ENCODE measurements at regions not wholly inside any gene's neighbourhood (a gene's known extent, or its start where the extent isn't known, plus 50 kb on each side); places are given as distances from the start of the nearest gene placed in this dataset.

- no peak for DNase-seq (ENCODE audit: low read depth in 2 of 2)
- no peak for TF ChIP-seq CTCF (IDR thresholded peaks at IDR 0.05; ENCODE audit: low read depth, low read length)
Measured at GRCh38 chr18:39564716-39565115, 1999.1 kb upstream of the CELF4 start.

GRCh38 chr18:39561126-39561525 is 1995.5 kb upstream of the CELF4 start:
- H3K4me3 ChIP-seq (replicated peaks in 1 of 2; ENCODE audit: low read depth in 2 of 2, low read length in 2 of 2), result no peak overlapping the region
- peak; percentile 16 to 53 for DNase-seq (ENCODE audit: low read depth in 2 of 2)
- no peak for TF ChIP-seq CTCF (IDR thresholded peaks at IDR 0.05; ENCODE audit: low read depth, low read length)

More at GRCh38 chr18:39564716-39565115, 1999.1 kb upstream of the CELF4 start:
- no peak overlapping the region for H3K4me3 ChIP-seq (replicated peaks in 1 of 2; ENCODE audit: low read depth in 2 of 2, low read length in 2 of 2)

GRCh38 chr18:39558658-39559057 is 1993.1 kb upstream of the CELF4 start:
- no peak for TF ChIP-seq CTCF (IDR thresholded peaks at IDR 0.05; ENCODE audit: low read depth, low read length)
- no peak overlapping the region for H3K4me3 ChIP-seq (replicated peaks in 1 of 2; ENCODE audit: low read depth in 2 of 2, low read length in 2 of 2)
- no peak for DNase-seq (ENCODE audit: low read depth in 2 of 2)

- TF ChIP-seq CTCF (IDR thresholded peaks at IDR 0.05; ENCODE audit: low read depth, low read length), result no peak
Measured at GRCh38 chr18:39555496-39555895, 1989.9 kb upstream of the CELF4 start.

GRCh38 chr18:39550701-39551100 is 1985.1 kb upstream of the CELF4 start:
- DNase-seq (ENCODE audit: low read depth in 2 of 2), result no peak
- no peak for TF ChIP-seq CTCF (IDR thresholded peaks at IDR 0.05; ENCODE audit: low read depth, low read length)
- H3K4me3 ChIP-seq (replicated peaks in 1 of 2; ENCODE audit: low read depth in 2 of 2, low read length in 2 of 2), result no peak overlapping the region

More at GRCh38 chr18:39555496-39555895, 1989.9 kb upstream of the CELF4 start:
- DNase-seq (ENCODE audit: low read depth in 2 of 2), result no peak
- no peak overlapping the region for H3K4me3 ChIP-seq (replicated peaks in 1 of 2; ENCODE audit: low read depth in 2 of 2, low read length in 2 of 2)

- DNase-seq (ENCODE audit: low read depth in 2 of 2), result no peak
- no peak for TF ChIP-seq CTCF (IDR thresholded peaks at IDR 0.05; ENCODE audit: low read depth, low read length)
- no peak overlapping the region for H3K4me3 ChIP-seq (replicated peaks in 1 of 2; ENCODE audit: low read depth in 2 of 2, low read length in 2 of 2)
Measured at GRCh38 chr18:39549144-39549543, 1983.5 kb upstream of the CELF4 start.

GRCh38 chr18:39531659-39532058 is 1966.1 kb upstream of the CELF4 start:
- DNase-seq (ENCODE audit: low read depth in 2 of 2), result no peak
- no peak for TF ChIP-seq CTCF (IDR thresholded peaks at IDR 0.05; ENCODE audit: low read depth, low read length)
- no peak overlapping the region for H3K4me3 ChIP-seq (replicated peaks in 1 of 2; ENCODE audit: low read depth in 2 of 2, low read length in 2 of 2)
